SKM-1 treated with dmso at 0.1 percent for 144 hours (cell line): ENCODE measurements at regions not wholly inside any gene's neighbourhood (a gene's known extent, or its start where the extent isn't known, plus 50 kb on each side); places are given as distances from the start of the nearest gene placed in this dataset.

Experiments used
- DNase-seq: peaks from one replicate; lab custom pipeline; 2025; ENCODE audit not compliant: unreplicated experiment; lab: John Stamatoyannopoulos, UW

GRCh38 chr5:129322968-129323367 lies 137.1 kb upstream of the ADAMTS19 start:
- no peak for DNase-seq

DNA sequence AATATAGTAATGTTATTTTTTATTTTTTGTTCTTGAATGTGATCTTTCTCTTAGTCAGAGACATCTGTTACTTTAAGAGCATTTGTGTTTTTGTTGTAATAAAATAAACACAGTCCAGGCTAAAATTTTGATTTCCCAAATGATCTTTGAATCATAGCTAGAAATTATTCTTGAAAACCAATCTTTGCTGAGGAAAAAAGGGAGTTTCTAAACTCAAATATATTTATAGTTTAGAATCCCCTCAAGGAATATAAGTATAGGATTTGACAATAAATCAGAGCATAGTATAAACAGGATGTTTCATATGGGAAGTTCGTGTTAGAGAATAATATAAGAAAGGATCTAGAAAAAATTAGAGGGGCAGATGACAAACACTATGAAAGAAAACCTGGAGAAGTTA lies 118.8 kb upstream of the ADAMTS19 start:
- DNase-seq: no peak

- no peak for DNase-seq
These were observed 117.3 kb upstream of the ADAMTS19 start for GRCh38 chr5:129342796-129343195.

DNA sequence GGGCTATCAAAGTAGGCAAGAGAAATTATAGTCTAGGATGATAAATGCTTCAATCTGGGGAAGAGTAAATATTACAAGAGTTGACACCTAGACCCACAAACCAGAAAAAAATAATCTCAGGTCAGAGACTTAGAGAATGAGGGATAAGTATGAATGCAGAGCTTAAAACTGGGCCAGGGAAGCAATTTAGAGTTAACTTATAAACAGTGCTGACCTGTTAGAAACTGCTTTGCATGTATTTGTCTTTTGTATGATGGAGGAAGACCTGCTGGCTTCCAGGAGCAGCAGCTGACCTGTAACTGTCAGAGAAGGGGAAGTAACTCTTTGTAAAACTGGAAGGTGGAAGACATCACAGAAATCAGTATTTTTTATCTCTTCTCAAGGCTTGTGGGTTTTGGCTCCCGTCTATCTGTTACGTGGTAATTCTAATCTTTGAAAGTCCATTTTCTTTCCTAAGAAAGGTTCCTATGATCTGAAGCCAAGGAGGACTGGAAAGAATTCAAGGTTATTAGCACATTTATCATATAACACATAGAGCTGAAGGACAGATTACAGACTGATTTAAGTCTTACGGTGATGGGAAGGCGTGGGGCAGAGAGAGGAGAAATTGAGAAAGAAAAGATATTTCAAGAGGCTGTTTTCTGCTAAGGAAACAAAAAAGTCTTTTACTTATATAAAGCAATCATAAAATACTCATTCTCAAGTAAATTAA lies 114.7 kb upstream of the ADAMTS19 start:
- no peak for DNase-seq

- no peak for DNase-seq
These were observed 103.3 kb upstream of the ADAMTS19 start for GRCh38 chr5:129356846-129357245.

DNA sequence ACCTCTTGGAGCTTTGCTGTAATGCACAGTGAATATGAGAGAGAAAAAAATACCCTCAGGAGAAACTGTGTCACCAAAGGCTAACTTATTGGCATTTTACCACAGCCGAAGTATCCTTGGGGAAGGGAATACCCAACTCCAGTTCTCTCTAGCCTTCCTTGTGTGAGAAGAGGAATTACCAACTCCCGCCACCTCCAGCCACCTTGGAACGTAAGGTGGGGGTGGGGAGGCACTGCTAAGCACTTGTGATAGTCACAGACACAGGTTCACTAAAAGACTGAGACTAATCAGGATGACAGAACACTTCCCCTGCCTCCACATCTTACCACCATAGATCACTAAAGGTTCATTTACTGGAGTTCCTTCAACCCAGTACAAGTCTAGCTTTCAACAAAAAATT lies 102.0 kb upstream of the ADAMTS19 start:
- DNase-seq: no peak

DNA sequence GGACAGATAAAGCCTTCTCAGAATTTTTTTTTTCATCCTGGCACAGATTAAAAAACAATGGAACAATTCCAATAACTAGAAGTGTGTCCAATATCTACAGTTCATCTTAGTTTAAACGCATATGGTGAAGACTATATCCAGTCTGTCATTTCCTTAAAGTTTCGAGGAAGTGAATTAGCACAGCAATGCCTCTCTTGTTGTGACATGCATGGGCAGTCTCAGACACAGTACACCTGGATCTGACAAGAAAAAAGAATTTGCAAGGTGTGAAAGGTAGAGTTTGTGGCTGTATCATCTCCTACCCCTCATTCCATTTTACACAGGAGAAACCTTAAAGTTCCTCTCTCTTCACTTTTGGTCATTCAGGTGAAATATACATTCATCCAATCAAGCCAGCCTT lies 100.6 kb upstream of the ADAMTS19 start:
- DNase-seq: no peak

- no peak for DNase-seq
These were observed 98.6 kb upstream of the ADAMTS19 start for GRCh38 chr5:129361441-129362025.

- no peak for DNase-seq
These were observed 97.6 kb upstream of the ADAMTS19 start for GRCh38 chr5:129362456-129362855.

- DNase-seq: no peak
These were observed 96.1 kb upstream of the ADAMTS19 start for GRCh38 chr5:129363991-129364390.

DNA sequence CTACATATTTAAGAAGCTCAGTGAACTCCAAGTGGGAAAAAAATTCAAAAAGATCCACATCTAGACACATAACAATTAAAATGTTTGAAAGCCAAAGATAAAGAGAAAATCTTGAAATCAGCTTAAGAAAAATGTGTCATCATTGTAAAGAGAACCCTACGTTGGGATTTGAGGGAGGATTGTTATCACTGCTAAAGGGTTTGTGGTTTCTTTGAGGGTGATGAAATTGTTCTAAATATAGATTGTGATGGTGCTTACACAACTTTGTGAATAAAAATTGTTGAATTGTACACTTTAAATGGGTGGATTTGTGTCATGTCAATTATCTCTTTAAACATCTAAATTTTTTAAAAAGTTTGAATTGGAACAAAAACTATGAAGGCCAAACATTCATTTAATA lies 92.2 kb upstream of the ADAMTS19 start:
- peak; percentile 64 for DNase-seq

DNA sequence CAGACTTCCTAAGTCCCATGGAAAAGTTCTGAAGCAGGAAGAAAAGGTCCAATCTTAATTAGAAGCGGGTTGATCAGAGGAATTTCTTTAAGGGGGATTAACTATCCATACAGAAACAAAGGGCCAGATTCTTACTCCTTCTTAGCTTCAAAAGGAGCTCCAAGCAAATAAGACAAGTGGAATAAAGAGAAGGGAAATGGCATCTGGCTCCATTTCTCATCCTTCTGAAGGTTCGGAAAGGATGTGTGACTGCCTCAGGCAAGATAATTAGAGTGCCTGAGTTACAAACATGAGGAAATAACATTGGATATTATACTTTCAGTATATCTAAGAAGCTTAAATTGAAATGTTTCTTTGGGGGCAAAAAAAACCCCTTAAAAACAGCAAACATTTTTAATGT lies 88.1 kb upstream of the ADAMTS19 start:
- no peak for DNase-seq

- no peak for DNase-seq
These were observed 82.6 kb upstream of the ADAMTS19 start for GRCh38 chr5:129377504-129377903.

- no peak for DNase-seq
These were observed 81.1 kb upstream of the ADAMTS19 start for GRCh38 chr5:129378961-129379360.

GRCh38 chr5:129379406-129379805 lies 80.7 kb upstream of the ADAMTS19 start:
- DNase-seq: no peak

DNA sequence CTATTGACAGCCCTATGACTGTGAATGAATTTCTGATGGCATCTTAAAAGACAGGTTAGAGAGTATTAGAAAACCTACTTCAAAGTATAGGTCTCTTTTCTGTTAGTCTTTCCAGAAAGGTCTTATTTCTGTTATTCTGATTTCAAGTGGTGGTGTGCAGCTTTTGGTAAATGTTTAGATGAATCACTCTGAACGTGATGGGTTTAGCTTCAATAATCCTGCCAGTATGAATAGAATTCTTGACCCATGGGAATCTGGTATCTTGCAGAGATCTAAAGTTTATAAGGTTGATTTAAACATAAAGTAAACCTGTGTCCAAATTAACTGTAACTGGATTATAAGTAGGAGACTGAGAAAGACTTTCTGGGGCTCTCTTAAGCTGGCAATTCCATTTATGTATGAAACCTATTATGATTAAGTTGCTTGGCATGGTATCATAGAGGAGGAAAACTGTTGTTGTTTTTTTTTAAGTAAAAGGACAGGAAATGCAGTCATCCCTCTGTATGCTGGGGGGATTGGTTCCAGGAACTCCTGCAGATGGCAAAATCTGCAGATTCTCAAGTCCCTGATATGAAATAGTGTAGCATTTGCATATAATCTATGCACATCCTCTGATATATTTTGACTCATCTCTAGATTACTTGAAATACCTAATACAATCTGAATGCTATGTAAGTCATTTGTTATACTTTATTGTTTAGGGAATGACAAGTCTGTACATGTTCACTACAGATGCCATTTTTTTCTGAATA lies 77.0 kb upstream of the ADAMTS19 start:
- DNase-seq: no peak

GRCh38 chr5:129384193-129384592 lies 75.9 kb upstream of the ADAMTS19 start:
- no peak for DNase-seq

DNA sequence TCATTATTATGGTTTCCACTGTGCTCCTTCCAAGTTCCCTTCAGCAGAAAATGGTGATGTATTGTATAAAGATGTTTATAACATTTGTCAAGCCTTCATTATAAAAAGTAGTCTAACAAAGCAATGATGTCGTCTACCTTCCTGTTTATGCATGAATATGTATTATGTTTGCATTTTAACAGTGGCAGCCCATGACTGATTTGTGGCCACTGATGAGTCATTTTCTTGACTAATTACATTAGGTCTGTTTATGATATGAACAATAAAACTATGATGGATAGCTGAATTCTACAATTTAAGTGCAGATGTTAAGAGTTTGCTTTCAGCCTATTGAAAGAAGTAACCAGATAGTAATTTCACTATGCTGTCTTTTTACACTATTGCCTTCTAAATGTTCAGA lies 75.4 kb upstream of the ADAMTS19 start:
- DNase-seq: no peak

GRCh38 chr5:129387944-129388343 lies 72.2 kb upstream of the ADAMTS19 start:
- no peak for DNase-seq

GRCh38 chr5:129392681-129393080 lies 67.4 kb upstream of the ADAMTS19 start:
- no peak for DNase-seq

- no peak for DNase-seq
These were observed 64.9 kb upstream of the ADAMTS19 start for GRCh38 chr5:129395247-129395646.

- DNase-seq: no peak
These were observed 61.9 kb upstream of the ADAMTS19 start for GRCh38 chr5:129398026-129398678.
